Stimulated activated naive CD4-positive, alpha-beta T cell treated with Interleukin-2 at 50 U/mL for 16 hours (primary cell): ENCODE measurements at regions not wholly inside any gene's neighbourhood (a gene's known extent, or its start where the extent isn't known, plus 50 kb on each side); places are given as distances from the start of the nearest gene placed in this dataset.
A peak's percentile ranks its signal among the peaks of the same experiment; 100 is the strongest.

ENCODE experiments used
- DNase-seq: peaks from one replicate; lab custom pipeline; 2025; lab: John Stamatoyannopoulos, UW

DNA sequence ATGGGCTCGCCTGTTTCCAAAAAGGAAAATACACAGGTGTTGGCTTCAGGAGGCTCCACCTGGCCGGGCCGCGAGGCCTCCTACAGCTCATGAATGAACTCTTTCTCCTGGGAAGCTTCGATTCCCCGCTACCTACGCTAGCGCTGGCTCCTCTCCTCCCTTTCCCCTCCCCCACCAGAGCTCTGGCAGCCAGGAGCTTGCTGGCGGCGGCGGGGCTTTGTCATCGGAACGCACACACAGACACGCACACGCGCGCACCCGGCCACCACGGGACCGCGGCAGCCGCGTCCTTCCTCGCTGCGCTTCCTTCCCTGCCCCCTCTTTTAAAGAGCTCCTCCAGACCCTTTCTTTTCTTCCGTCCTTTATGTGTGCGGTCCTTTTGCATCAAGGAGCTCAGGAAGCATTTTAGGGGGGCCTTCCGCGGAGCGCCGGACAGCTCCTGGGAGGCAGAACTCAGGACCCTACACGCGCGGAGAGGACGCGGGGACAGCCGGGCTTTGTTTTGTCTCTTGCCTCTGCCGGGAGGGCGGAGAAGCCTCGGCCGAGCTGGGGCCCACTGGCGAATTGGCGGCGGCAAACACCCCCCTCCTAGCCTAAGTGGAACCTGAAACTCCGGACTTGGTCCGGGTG, 70.2 kb upstream of the BCOR start:
- DNase-seq, result no peak

DNA sequence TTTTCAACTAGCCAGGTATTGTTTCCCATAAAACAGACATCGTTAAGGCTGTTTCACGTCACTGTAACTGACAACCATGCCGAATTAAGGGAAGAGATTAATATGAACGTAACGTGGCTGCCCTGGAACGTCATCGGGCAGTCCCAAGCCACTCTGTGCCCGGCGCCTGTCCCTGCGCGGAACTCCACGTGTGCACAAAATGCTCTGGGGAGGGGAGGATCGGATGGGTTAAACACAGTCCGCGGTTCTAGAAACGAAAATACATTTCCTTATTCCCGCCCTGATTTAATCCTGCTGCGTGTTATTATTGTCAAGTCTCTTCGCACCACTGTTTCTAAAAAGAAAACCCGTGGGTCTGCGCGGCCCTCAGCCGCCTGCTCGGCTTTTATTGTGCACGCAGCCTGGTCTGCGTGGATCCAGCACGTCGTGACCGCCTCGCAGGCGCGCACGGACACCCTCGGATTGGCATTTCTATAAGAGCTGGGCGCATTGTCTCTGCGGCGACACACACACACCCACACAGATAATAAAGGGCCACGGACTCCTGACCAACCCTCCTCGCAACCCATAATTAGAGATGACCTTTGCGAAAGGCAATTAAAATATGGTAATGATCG, 69.6 kb upstream of the BCOR start:
- no peak for DNase-seq

DNA sequence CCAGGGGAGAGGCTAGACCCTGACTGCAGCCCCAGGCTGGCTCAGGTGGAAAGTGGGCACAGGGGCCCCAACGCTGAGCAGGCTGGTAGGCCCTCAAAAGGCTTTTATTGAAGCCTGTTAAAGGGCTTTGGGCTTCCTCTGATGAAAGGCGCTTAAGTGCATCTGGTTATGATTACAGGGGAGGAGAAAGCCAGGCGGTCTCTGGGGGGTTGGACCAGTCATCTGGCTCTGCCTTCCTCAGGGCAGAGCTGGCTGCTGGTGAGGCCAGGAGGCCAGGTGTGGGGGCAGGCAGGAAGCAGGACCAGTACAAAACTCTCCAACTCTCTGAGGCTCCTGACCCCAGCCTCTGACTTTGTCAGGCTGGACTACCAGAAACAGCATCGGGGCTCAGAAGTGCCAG, 68.8 kb upstream of the BCOR start:
- no peak for DNase-seq

- DNase-seq, result no peak
Observed at GRCh38 chrX:40165861-40166260, 68.1 kb upstream of the BCOR start.

- DNase-seq, result no peak
Observed at GRCh38 chrX:40165206-40165605, 67.4 kb upstream of the BCOR start.

- no peak for DNase-seq
Observed at GRCh38 chrX:40164751-40165150, 67.0 kb upstream of the BCOR start.

GRCh38 chrX:40158036-40158706, 60.4 kb upstream of the BCOR start:
- peak; percentile 13 for DNase-seq

GRCh38 chrX:40157228-40158035, 59.7 kb upstream of the BCOR start:
- no peak for DNase-seq

- DNase-seq, result no peak
Observed at GRCh38 chrX:40156470-40157227, 58.9 kb upstream of the BCOR start.

GRCh38 chrX:40155589-40156469, 58.1 kb upstream of the BCOR start:
- DNase-seq, result no peak

DNA sequence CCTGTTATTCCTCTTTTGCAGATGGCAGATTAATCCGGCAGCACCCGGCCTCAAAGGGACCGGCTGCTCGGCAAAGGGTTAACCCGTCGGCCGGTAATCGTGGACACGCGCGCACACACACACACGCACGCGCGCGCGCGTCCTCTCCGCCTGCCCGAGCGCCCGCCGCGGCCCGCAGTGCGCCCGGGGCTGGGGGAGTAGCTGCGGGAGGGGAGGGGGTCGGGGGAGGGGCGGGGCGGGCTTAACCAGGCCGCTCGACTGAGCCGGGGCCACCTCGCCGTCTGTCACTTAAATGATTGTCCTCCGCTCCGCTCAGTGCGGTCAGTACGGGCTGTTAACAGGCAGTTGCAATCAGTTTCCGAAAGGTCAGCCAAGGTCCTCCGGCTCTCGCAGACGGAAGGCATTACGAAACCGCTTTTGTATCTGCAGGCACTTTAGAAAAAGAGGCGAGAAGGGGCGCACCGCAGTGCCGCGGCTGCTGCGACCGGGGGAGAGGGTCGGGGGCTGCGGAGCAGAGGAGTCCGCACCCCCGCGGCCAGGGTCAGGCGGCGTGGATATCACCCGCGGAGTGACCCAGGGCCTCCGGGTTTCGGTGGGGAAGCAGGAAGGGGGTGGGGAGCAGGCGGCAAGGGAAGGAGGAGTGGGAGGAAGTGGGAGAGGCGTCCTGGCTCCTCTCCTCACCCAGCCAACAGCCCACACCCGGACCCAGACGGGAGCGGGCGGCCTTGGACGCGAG, 57.3 kb upstream of the BCOR start:
- no peak for DNase-seq

GRCh38 chrX:40154250-40154852, 56.6 kb upstream of the BCOR start:
- DNase-seq, result no peak

DNA sequence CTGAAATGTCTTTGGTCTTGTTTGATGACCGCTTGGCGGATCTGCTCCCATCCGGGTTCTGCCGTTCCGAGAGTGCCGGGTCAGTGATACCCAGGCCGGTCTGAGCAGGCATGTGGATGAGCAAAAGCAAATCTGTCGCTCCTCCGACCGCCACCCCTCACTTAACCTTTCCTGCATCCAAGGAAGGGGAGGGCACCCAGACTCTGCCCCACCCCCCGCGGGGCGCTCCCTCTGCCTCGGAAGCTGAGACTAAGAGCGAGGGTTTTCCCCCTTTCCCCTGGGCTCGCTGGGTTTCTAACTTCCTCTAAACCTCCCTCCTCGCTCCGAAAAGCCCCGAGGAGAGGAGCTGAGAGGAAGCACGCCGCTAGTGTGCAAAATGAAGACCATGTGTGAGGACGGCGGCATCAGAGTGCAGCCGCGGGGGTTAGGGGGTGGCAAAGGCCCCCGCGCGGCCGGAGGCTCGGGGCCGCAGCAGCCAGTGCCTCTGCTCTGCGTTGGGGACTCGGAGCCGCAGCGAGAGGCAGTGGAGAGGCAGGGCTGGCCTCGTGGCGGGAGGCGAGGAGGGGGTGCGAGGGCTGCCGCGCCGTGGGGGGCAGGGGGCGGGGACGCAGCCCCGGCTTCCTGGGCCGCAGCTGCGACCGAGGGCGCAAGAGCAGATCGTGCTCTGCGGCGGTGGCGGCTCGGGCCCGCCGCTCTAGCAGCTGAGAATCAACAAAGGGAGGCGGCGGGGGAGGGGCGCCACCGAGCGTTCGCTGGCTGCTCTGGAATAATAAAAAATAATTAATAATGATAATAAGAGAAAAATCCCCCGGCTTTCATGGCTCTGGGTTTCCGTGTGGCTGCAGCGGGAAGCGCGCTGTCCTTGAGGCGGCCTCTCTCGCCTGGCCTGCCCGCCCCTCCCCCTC, 55.8 kb upstream of the BCOR start:
- DNase-seq, result peak; percentile 43

DNA sequence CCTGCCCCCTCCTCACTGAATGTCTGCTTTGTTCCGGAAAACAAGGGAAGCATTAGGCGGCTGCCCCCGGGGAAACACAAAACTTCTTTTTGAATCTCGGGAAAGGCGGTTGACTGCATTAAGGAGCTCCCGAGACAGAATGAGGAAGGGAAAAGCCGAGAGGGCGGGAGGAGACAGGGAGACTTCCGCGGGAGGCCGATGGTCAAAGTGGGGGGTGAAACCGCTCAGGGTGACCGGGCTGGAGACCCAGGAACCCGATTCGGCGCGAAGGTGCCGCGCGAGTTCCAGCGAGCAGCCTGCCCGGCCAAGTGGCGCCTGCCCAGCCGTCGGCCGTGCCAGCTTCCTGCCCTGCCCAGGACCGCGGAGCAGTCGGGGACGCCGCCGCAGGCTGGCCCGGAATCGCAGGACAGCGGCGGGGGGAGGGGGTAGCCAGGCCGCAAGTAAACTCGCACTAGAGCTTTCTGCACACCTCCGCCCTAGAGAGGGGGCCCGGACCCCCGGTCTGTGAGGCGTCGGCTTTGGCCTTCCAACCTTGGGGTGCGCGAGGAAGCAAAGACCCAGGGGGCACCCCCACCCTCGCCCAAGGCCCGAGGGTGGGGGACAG, 55.1 kb upstream of the BCOR start:
- DNase-seq, result no peak

- DNase-seq, result no peak
Observed at GRCh38 chrX:40152173-40152711, 54.5 kb upstream of the BCOR start.

- no peak for DNase-seq
Observed at GRCh38 chrX:40151211-40152172, 53.7 kb upstream of the BCOR start.

- DNase-seq, result no peak
Observed at GRCh38 chrX:40150503-40150902, 52.7 kb upstream of the BCOR start.
